ENCODE measurements at regions not wholly inside any gene's neighbourhood (a gene's known extent, or its start where the extent isn't known, plus 50 kb on each side); places are given as distances from the start of the nearest gene placed in this dataset.

GRCh38 chr1:29820401-29820800, 584.1 kb downstream of the PTPRU start:
- TF ChIP-seq CTCF (IDR thresholded peaks at IDR 0.05) (no peak), EP300 (IDR thresholded peaks at IDR 0.05) (no peak), POLR2A (IDR thresholded peaks at IDR 0.05) (no peak)

Measured in ovary (tissue), 3 donors.